Endodermal cell (in vitro differentiated cells): ENCODE measurements at regions not wholly inside any gene's neighbourhood (a gene's known extent, or its start where the extent isn't known, plus 50 kb on each side); places are given as distances from the start of the nearest gene placed in this dataset.

ENCODE experiments used
- DNase-seq: peaks from one replicate; pipeline ENCODE4 v3.0.0-alpha.2; 2017
- H3K27ac ChIP-seq: 2 replicates; pipeline ENCODE4 v1.5.1; 2013; ENCODE audit warnings: mild to moderate bottlenecking, low read depth, low read length, moderate library complexity
- H3K27me3 ChIP-seq: 2 replicates; pipeline ENCODE4 v1.6.1; 2013; ENCODE audit warnings: mild to moderate bottlenecking, low read length, moderate library complexity; ENCODE audit not compliant: insufficient read depth, control insufficient read depth, poor library complexity, severe bottlenecking
- H3K36me3 ChIP-seq: 2 replicates; pipeline ENCODE4 v1.7.0; 2013; ENCODE audit warnings: mild to moderate bottlenecking, low read length, moderate library complexity; ENCODE audit not compliant: control insufficient read depth, insufficient read depth
- H3K4me1 ChIP-seq: one replicate; pipeline ENCODE4 v1.7.0; 2013; ENCODE audit warnings: low read length; ENCODE audit not compliant: control insufficient read depth, insufficient read depth
- H3K4me3 ChIP-seq: 2 replicates; pipeline ENCODE4 v1.5.1; 2013; ENCODE audit warnings: mild to moderate bottlenecking, low read length, moderate library complexity
- H3K9ac ChIP-seq: 2 replicates; pipeline ENCODE4 v1.6.1; 2013; ENCODE audit warnings: mild to moderate bottlenecking, low read length, moderate library complexity; ENCODE audit not compliant: poor library complexity, severe bottlenecking; ENCODE audit errors: extremely low read depth
- H3K9me3 ChIP-seq: 2 replicates; pipeline ENCODE4 v1.6.1; 2013; ENCODE audit warnings: mild to moderate bottlenecking, low read length, moderate library complexity; ENCODE audit not compliant: control insufficient read depth
- H3K27ac Mint-ChIP-seq: 2 replicates; pipeline ENCODE4 v1.8.0; 2020; ENCODE audit warnings: mixed read lengths
- H3K27me3 Mint-ChIP-seq: 2 replicates; pipeline ENCODE4 v1.8.0; 2021; ENCODE audit warnings: mild to moderate bottlenecking, mixed read lengths; ENCODE audit not compliant: insufficient read depth
- H3K36me3 Mint-ChIP-seq: 2 replicates; pipeline ENCODE4 v1.8.0; 2020; ENCODE audit warnings: low read depth, mixed read lengths
- H3K4me1 Mint-ChIP-seq: 2 replicates; pipeline ENCODE4 v1.8.0; 2020; ENCODE audit warnings: mixed read lengths
- H3K4me3 Mint-ChIP-seq: 2 replicates; pipeline ENCODE4 v1.8.0; 2020; ENCODE audit warnings: mild to moderate bottlenecking, moderate library complexity, mixed read lengths
- H3K9me3 Mint-ChIP-seq: 2 replicates; pipeline ENCODE4 v1.8.0; 2020; ENCODE audit warnings: mild to moderate bottlenecking, mixed read lengths
- CTCF ChIP-seq: fragments of 200-600 bp; sonication (generic); conservative IDR thresholded peaks from 2 replicates; pipeline ENCODE4 v1.5.0; 2021; ENCODE audit warnings: antibody characterized with exemption, mild to moderate bottlenecking
- whole genome bisulfite sequencing, 2 experiments: methylation state at CpG; one replicate each; pipeline versions ENCODE4 v1.1.5 to v1.1.7; 2013; ENCODE audit warnings: missing lambda C conversion rate in 2 of 2, mixed read lengths in 1 of 2; ENCODE audit not compliant: insufficient coverage in 1 of 2, insufficient read length in 1 of 2; 5-methylcytosine and 5-hydroxymethylcytosine counted together

GRCh38 chr22:44369916-44370801 is 57.4 kb upstream of the SHISAL1 start:
- Mint-ChIP-seq H3K36me3 (no peaks in the 10 kb centered on the region), H3K9me3 (peaks cover 11% of the 10 kb centered on the region), H3K4me1 (no peaks in the 10 kb centered on the region), H3K4me3 (no peak overlapping the region), H3K27me3 (peaks cover 2% of the 10 kb centered on the region), H3K27ac (no peak overlapping the region)
- H3K27ac ChIP-seq = no peak overlapping the region
- peak; percentile 22 for DNase-seq
- H3K27me3 ChIP-seq = no peaks in the 10 kb centered on the region
- 94 to 97% methylated on average over 15 to 18 of the region's 18 CpGs for WGBS, 2 experiments
- H3K4me3 ChIP-seq = no peak overlapping the region
- H3K4me1 ChIP-seq = no peaks in the 10 kb centered on the region
- peaks cover 6% of the 10 kb centered on the region for H3K9me3 ChIP-seq
- no peaks in the 10 kb centered on the region for H3K36me3 ChIP-seq
- no peak overlapping the region for H3K9ac ChIP-seq
- no peak for TF ChIP-seq CTCF

- Histone ChIP-seq H3K27me3 (no peaks in the 10 kb centered on the region), H3K9me3 (no peaks in the 10 kb centered on the region), H3K27ac (no peak overlapping the region), H3K4me3 (no peak overlapping the region), H3K9ac (no peak overlapping the region), H3K36me3 (no peaks in the 10 kb centered on the region), H3K4me1 (no peaks in the 10 kb centered on the region)
- H3K9me3 Mint-ChIP-seq = peaks cover 3% of the 10 kb centered on the region
- H3K27ac Mint-ChIP-seq = no peak overlapping the region
- DNase-seq = peak; percentile 94
- TF ChIP-seq CTCF = peak; percentile 76
- WGBS, 2 experiments = 77% methylated on average over 7 to 15 of the region's 15 CpGs
- no peak overlapping the region for H3K4me3 Mint-ChIP-seq
- H3K36me3 Mint-ChIP-seq = no peaks in the 10 kb centered on the region
- H3K4me1 Mint-ChIP-seq = no peaks in the 10 kb centered on the region
- H3K27me3 Mint-ChIP-seq = no peaks in the 10 kb centered on the region
Measured at GRCh38 chr22:44369293-44369661, 56.5 kb upstream of the SHISAL1 start.

GRCh38 chr22:44368611-44369292 is 56.0 kb upstream of the SHISAL1 start:
- H3K4me3 Mint-ChIP-seq = no peak overlapping the region
- no peaks in the 10 kb centered on the region for H3K9me3 ChIP-seq
- no peak for TF ChIP-seq CTCF
- no peak overlapping the region for H3K27ac ChIP-seq
- no peak overlapping the region for H3K27ac Mint-ChIP-seq
- H3K9me3 Mint-ChIP-seq = no peaks in the 10 kb centered on the region
- no peaks in the 10 kb centered on the region for H3K36me3 Mint-ChIP-seq
- 92% methylated on average over 13 to 16 of the region's 16 CpGs for WGBS, 2 experiments
- no peaks in the 10 kb centered on the region for H3K36me3 ChIP-seq
- no peaks in the 10 kb centered on the region for H3K27me3 Mint-ChIP-seq
- no peaks in the 10 kb centered on the region for H3K27me3 ChIP-seq
- DNase-seq = no peak
- no peaks in the 10 kb centered on the region for H3K4me1 ChIP-seq
- no peaks in the 10 kb centered on the region for H3K4me1 Mint-ChIP-seq
- no peak overlapping the region for H3K9ac ChIP-seq
- no peak overlapping the region for H3K4me3 ChIP-seq
